HL-60 (cell line): ENCODE measurements at regions not wholly inside any gene's neighbourhood (a gene's known extent, or its start where the extent isn't known, plus 50 kb on each side); places are given as distances from the start of the nearest gene placed in this dataset.

Experiments used
- GABPA ChIP-seq: IDR thresholded peaks from 2 replicates; pipeline ENCODE4 v1.6.1; 2012; ENCODE audit warnings: low read depth
- POLR2AphosphoS5 ChIP-seq: IDR thresholded peaks from 2 replicates; pipeline ENCODE4 v1.6.1; 2012; ENCODE audit warnings: low read depth
- REST ChIP-seq: IDR thresholded peaks from 2 replicates; pipeline ENCODE4 v1.6.1; 2012; ENCODE audit warnings: low read depth; ENCODE audit not compliant: insufficient replicate concordance
- SPI1 ChIP-seq: IDR thresholded peaks from 2 replicates; pipeline ENCODE4 v1.6.1; 2012; ENCODE audit warnings: low read depth, mild to moderate bottlenecking, borderline replicate concordance
- TF ChIP-seq, protein P1 (sequence below): IDR thresholded peaks from one replicate; pipeline ENCODE4 v1.5.1; 2011; ENCODE audit warnings: low read length, control low read depth, inconsistent platforms; ENCODE audit not compliant: insufficient read depth

GRCh38 chr4:111871802-111872201 lies 273.5 kb upstream of the FAM241A start:
- TF ChIP-seq, protein P1, sequence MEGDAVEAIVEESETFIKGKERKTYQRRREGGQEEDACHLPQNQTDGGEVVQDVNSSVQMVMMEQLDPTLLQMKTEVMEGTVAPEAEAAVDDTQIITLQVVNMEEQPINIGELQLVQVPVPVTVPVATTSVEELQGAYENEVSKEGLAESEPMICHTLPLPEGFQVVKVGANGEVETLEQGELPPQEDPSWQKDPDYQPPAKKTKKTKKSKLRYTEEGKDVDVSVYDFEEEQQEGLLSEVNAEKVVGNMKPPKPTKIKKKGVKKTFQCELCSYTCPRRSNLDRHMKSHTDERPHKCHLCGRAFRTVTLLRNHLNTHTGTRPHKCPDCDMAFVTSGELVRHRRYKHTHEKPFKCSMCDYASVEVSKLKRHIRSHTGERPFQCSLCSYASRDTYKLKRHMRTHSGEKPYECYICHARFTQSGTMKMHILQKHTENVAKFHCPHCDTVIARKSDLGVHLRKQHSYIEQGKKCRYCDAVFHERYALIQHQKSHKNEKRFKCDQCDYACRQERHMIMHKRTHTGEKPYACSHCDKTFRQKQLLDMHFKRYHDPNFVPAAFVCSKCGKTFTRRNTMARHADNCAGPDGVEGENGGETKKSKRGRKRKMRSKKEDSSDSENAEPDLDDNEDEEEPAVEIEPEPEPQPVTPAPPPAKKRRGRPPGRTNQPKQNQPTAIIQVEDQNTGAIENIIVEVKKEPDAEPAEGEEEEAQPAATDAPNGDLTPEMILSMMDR: no peak
- TF ChIP-seq POLR2AphosphoS5: no peak
- no peak for TF ChIP-seq GABPA
- no peak for TF ChIP-seq REST
- TF ChIP-seq SPI1: no peak
